GM19467 (cell line): ENCODE measurements at regions not wholly inside any gene's neighbourhood (a gene's known extent, or its start where the extent isn't known, plus 50 kb on each side); places are given as distances from the start of the nearest gene placed in this dataset.
"Not testable (repeated sequence)": the region's sequence is repeated elsewhere in the genome, so short reads cannot be mapped to it uniquely, and the experiment has no call there.

Experiments
- ATAC-seq: cut with Tn5 transposase; IDR thresholded peaks from one replicate; pipeline ENCODE4 v1.9.1; 2021; ENCODE audit warnings: mild to moderate bottlenecking, moderate library complexity; ENCODE audit not compliant: unreplicated experiment

GRCh38 chr18:11468617-11469016 lies 140.8 kb upstream of the SLC35G4 start:
- no peak for ATAC-seq

DNA sequence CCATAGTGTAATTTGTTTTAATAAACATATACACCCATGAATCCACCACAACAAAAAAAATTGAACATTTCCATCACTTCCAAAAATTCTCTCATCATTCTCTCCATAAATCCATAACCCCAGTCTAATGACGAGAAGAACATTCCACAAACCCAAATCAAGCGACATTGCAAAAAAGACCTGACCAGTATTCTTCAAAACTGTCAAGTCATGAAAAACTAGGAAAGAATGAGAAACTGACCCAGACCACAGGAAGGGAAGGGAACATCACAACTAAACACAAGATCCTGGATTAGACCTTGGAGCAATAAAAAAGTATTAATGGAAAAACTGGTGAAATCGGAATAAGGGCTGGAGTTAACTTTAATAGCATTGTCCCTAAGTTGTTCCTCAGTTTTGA lies 141.3 kb upstream of the SLC35G4 start:
- ATAC-seq = no peak

GRCh38 chr18:11467611-11468010 lies 141.8 kb upstream of the SLC35G4 start:
- ATAC-seq = no peak

DNA sequence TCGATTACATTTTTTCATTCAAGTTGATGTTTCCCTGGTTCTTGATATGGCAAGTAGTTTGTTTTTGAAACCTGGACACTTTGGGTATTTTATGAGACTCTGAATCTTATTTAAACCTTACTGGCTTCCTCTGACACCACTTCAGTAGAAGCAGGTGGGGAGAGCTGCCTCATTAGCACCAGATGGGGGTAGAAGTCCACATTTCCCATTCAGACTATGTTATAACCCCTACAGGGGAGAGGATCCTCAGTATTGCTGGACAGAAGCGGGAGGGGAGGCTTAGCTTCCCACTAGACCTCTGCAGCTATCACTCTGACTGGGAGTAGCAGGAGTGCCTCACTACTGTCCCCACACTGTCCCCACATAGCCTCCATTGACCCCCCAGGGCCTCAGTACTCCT lies 145.3 kb upstream of the SLC35G4 start:
- ATAC-seq = no peak

GRCh38 chr18:11458447-11458846 lies 150.9 kb upstream of the SLC35G4 start:
- ATAC-seq = no peak

GRCh38 chr18:11457853-11458252 lies 151.5 kb upstream of the SLC35G4 start:
- not testable (repeated sequence) for ATAC-seq

DNA sequence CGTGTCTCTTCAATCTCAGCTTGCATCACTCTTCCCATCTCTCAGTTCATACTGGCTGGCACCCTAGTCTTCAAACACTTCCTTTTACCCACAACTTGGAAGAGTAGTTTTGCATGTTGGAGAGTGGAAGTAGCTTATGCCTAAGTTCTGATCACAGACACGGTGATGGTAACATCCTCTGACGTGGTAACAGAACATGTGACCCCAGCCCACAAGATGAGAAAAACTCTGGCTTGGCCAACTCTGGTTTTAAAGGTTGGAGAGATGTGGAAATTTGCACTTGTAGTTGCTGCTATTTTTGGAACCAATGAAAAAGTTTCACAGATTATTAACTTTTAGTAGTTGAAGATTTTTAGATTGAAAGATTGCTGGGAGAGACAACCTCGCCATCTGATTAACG lies 155.4 kb upstream of the SLC35G4 start:
- no peak for ATAC-seq

GRCh38 chr18:11444169-11444568 lies 165.2 kb upstream of the SLC35G4 start:
- not testable (repeated sequence) for ATAC-seq

- ATAC-seq = no peak
Measured at GRCh38 chr18:11437046-11437445, 172.3 kb upstream of the SLC35G4 start.

DNA sequence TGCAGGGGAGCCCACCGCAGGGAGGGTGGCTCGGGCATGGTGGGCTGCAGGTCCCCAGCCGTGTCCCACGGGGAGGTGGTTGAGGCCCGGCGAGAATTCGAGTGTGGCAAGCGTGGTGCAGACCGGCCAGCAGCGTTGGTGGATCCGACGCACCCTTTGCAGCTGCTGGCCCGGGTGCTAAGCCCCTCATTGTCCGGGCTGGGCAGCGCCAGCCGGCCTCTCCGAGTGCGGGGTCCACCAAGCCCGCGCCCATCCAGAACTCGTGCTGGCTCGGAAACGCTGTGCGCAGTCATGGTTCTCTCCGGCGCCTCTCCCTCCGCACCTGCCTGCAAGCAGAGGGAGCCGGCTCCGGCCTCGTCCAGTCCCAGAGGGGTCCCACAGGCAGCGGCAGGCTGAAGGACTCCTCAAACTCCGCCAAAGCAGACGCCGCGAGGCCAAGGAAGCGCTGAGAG lies 177.0 kb upstream of the SLC35G4 start:
- no peak for ATAC-seq

GRCh38 chr18:11429876-11430275 lies 179.5 kb upstream of the SLC35G4 start:
- no peak for ATAC-seq

GRCh38 chr18:11425211-11425610 lies 184.2 kb upstream of the SLC35G4 start:
- no peak for ATAC-seq

- no peak for ATAC-seq
Measured at GRCh38 chr18:11419338-11419737, 190.1 kb upstream of the SLC35G4 start.

DNA sequence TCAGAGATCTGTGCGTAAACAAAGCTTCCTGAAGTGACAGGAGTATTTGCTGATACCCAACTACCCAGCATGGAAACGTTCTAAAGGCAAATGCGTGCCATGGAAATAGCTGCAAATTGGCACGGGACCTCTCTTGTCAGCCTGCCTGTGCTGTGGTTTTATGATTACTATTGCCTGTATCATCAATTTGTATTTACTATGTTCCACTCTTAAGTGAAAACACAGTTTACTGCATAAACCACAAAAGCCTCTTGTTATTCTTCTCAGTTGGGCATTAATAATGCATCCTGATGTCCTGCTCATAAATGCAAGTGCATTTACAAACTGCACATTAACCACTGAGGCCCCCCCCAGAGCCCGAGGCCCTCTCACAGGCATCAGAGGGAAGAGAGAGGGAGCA lies 196.6 kb upstream of the SLC35G4 start:
- ATAC-seq = no peak

DNA sequence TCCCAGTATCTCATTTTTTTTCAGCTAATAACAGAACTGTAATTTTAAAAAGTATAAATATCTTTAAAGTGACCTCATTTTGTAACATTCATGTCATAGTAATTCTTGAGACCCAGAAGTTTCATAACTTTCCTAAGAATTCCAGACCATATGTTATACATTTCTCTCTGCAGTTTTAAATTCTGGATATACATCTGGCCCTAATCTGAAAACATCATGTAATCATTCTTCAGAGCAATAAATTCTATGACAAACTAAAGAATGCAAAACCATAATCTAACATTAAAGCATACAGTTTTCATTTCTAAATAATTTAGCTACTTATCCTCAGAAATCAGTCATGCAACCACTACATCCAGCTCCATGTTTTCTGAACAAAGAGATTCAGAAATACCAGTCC lies 198.3 kb upstream of the SLC35G4 start:
- no peak for ATAC-seq

DNA sequence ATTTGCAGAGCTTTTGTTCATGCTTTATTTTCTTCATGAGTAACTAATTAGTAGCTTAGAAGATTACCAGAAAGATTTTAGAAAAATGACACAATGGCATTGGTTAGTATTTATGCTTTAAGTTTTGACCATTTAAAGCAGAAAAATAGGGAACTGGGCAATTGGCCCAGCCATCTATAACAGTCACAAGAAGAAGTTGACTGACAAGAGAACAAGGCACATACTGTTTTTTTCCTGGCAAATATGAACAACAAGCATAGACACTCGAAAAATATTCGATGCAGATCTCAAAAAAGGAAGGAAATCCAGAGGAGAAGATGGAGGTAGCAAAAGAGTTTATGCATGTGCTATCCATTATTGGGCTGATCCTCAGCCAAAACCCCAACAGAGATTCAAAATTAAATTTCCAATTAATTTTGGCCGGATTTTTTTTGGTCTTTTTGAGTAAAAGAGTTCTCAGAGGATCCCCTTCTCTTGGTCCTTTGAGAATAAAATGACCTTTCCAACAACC lies 200.8 kb upstream of the SLC35G4 start:
- no peak for ATAC-seq

DNA sequence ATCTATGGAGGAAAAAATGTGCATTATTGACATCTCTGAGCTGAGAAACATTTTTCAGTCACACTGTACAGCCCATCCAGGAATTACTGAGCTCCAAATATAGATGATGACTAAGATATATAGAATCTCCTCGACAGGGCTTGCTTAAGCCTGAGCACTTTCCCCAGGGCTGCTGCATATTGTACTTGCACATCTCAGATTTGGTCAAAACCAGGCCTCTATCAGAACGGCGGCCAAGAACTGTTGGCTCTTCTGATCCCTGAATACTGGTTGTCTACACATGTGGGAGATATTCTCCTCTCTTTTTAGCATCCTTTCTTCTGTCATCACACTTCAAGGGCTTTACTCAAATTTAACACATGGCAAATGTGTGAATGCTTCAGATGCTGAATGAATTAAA lies 201.5 kb upstream of the SLC35G4 start:
- no peak for ATAC-seq

GRCh38 chr18:11405804-11406203 lies 203.6 kb upstream of the SLC35G4 start:
- no peak for ATAC-seq

- no peak for ATAC-seq
Measured at GRCh38 chr18:11400703-11401102, 208.7 kb upstream of the SLC35G4 start.

DNA sequence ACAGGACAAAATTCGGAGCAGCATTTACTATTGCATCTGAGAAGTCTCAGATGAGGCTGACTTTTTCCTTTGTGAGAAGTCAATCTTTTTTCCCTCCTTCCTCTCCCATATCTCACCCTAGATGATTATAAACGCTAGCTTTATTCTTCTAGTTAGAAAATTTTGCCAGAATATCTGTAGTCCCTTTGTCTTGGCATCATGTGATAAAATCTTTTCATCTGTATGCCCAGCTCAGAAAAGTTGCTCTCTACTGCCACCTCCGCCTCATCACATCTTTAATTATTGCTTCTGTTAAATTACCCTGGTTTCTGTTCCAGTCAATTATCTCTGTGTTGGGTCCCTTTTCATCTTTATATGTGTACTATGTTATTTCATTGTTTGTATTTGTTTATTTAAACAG lies 210.8 kb upstream of the SLC35G4 start:
- ATAC-seq = no peak

DNA sequence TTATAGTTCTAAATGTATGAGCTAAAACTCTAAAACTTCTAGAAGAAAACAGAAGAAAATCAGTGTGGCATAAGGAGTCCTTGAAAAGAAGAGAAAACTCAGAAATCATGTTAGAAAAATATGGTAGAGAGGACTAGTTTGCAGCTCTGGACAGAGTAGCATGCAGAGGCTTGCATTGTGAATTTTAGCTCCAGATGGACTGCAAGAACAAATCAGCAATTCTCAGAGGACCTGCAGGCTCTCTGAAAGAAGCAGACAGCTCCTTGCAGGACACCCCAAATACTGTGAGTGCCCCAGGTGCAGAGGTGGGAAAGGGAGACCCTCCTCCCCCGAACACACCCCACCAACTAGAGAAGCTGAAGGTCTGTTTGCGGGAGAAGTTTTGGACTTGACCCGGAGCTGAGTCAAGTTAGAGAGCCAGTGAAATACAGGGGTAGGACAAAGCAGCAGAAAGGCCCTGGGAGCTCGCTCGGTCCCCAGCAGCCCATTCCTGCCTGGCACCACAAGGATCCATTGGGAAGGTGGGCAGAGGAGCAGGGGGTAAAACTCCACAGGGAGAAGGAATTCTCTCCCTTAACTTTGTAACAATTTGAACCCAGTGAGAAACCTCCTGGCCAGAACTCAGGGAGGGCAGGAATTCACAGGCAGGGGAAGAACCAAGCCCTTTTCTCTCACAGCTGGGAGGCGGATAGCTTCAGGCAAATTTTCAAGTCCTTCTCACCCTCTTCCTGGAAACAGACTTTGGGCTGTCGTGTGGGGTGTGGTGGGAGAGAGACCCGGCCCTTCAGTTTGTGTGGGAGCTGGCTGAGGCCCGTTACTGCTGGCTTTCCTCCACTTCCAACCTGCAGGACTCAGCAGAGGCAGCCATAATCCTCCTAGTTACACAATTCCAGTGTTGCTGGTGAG lies 216.2 kb upstream of the SLC35G4 start:
- ATAC-seq = no peak

GRCh38 chr18:11392292-11392691 lies 217.1 kb upstream of the SLC35G4 start:
- no peak for ATAC-seq

DNA sequence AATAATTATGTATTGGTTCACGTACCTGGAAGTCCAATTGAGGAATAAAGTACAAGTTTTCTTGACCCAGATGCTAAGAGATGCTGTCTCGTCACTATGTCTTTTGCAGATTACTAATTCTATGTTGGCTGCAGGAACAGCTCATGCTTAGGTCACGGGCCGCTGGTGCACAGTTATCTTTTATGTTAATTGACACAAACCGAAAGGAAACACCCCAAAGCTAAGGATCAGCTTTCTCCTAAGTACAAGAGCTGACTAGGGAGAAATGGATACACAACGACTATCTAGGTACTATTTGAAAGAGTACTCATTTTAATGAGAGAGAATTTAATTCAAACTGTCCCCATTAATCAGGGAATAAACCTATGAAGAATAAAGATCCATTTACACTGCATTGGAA lies 217.7 kb upstream of the SLC35G4 start:
- no peak for ATAC-seq
